ENCODE measurements at regions not wholly inside any gene's neighbourhood (a gene's known extent, or its start where the extent isn't known, plus 50 kb on each side); places are given as distances from the start of the nearest gene placed in this dataset.

DNA sequence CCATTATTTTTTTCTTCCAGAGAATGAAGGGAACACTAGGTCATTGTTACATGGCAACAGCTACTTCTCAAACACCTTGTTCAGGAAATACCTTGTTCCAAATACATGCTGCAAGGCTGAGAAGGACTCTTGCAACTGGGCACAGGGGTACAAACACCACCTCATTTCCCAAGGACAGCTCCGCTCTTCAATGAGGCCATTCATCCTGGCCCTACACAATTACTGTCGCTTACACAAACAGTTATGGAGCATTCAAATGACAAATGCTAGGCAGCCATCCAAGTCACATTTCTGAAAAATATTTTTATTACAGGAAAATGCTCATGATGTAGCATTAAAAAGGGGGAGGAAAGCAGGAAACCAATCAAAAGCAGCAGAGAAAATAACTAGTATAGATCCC lies 611.9 kb downstream of the DHX35 start:
- no peak overlapping the region for H3K27ac ChIP-seq (ENCODE audit: extremely low read depth, low read depth, low read length)
- H3K36me3 ChIP-seq (ENCODE audit: control insufficient read depth in 2 of 2, insufficient read depth in 1 of 2, low read length in 2 of 2) = no peaks in the 10 kb centered on the region
- H3K4me3 ChIP-seq (ENCODE audit: low read depth, low read length) = no peak overlapping the region
- no peaks in the 10 kb centered on the region for H3K4me1 ChIP-seq (ENCODE audit: control insufficient read depth, insufficient read depth, low read length)
- CTCF ChIA-PET = no interaction called here
- POLR2A ChIA-PET = no interaction called here
- TF ChIP-seq ZNF473 (tag by site-specific recombination; IDR thresholded peaks at IDR 0.05) (no peak), IKZF3 (tag by site-specific recombination; IDR thresholded peaks at IDR 0.05) (no peak), ZNF214 (tag by site-specific recombination; IDR thresholded peaks at IDR 0.05; ENCODE audit: borderline replicate concordance) (no peak)
- no peaks in the 10 kb centered on the region for H3K9me3 ChIP-seq (ENCODE audit: control insufficient read depth, insufficient read depth, low read depth, low read length)

DNA sequence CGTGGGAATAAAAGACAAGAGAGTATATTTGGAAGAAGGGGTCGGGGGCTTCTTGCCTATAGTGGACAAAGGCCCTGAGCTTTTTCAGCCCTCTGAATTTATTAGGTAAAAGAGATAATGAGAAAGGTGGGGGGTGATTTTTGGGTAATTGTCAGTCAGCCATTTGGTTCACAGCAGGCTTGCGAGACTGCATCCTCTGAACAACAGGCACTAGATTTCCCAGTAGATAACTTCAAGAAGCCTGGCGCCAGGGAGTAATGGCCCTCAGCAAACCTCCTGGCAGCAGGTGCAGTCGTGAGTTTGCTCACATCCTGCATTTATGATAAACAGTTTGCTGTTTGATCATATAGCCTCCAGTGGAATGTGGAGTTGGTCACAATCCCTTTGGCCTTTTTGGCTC lies 609.0 kb downstream of the DHX35 start:
- Histone ChIP-seq H3K27ac (ENCODE audit: extremely low read depth, low read depth, low read length) (no peak overlapping the region), H3K9me3 (ENCODE audit: control insufficient read depth, insufficient read depth, low read depth, low read length) (no peaks in the 10 kb centered on the region), H3K4me1 (ENCODE audit: control insufficient read depth, insufficient read depth, low read length) (no peaks in the 10 kb centered on the region), H3K4me3 (ENCODE audit: low read depth, low read length) (no peak overlapping the region), H3K36me3 (ENCODE audit: control insufficient read depth in 2 of 2, insufficient read depth in 1 of 2, low read length in 2 of 2) (no peaks in the 10 kb centered on the region)
- ChIA-PET POLR2A (no interaction called here), CTCF (no interaction called here)
- TF ChIP-seq ZNF629 (tag by site-specific recombination; IDR thresholded peaks at IDR 0.05) = no peak
- no peak for TF ChIP-seq KLF1 (tag by site-specific recombination; IDR thresholded peaks at IDR 0.05)
- TF ChIP-seq ZXDB (tag by site-specific recombination; IDR thresholded peaks at IDR 0.05) = no peak
- no peak for TF ChIP-seq ZNF133 (tag by site-specific recombination; IDR thresholded peaks at IDR 0.05)
- no peak for TF ChIP-seq WT1 (tag by site-specific recombination; IDR thresholded peaks at IDR 0.05)
- TF ChIP-seq ZNF18 (tag by site-specific recombination; IDR thresholded peaks at IDR 0.05) = no peak
- no peak for TF ChIP-seq ZNF624 (tag by site-specific recombination; IDR thresholded peaks at IDR 0.05)

GRCh38 chr20:39568109-39568508 lies 606.0 kb downstream of the DHX35 start:
- H3K27ac ChIP-seq (ENCODE audit: extremely low read depth, low read depth, low read length) = no peak overlapping the region
- no peak overlapping the region for H3K4me3 ChIP-seq (ENCODE audit: low read depth, low read length)
- no peaks in the 10 kb centered on the region for H3K9me3 ChIP-seq (ENCODE audit: control insufficient read depth, insufficient read depth, low read depth, low read length)
- H3K4me1 ChIP-seq (ENCODE audit: control insufficient read depth, insufficient read depth, low read length) = no peaks in the 10 kb centered on the region
- ChIA-PET CTCF (interaction anchor here (0.6 kb wide), 1 partner anchor 299 kb away, joined by 3 read pairs; no protein-coding TSS in a partner anchor), POLR2A (no interaction called here)
- TF ChIP-seq SCRT1 (tag by site-specific recombination; IDR thresholded peaks at IDR 0.05; ENCODE audit: borderline replicate concordance) (no peak), PRDM1 (tag by site-specific recombination; IDR thresholded peaks at IDR 0.05) (no peak), ZBTB10 (tag by site-specific recombination; IDR thresholded peaks at IDR 0.05) (no peak), ZNF366 (tag by site-specific recombination; conservative IDR thresholded peaks at IDR 0.05) (no peak), TSHZ1 (tag by site-specific recombination; IDR thresholded peaks at IDR 0.05; ENCODE audit: borderline replicate concordance) (no peak), OSR2 (tag by site-specific recombination; IDR thresholded peaks at IDR 0.05) (peak; percentile 70)
- H3K36me3 ChIP-seq (ENCODE audit: control insufficient read depth in 2 of 2, insufficient read depth in 1 of 2, low read length in 2 of 2) = no peaks in the 10 kb centered on the region

Data from HEK293 (cell line).